ENCODE measurements at regions not wholly inside any gene's neighbourhood (a gene's known extent, or its start where the extent isn't known, plus 50 kb on each side); places are given as distances from the start of the nearest gene placed in this dataset.
"Not testable (repeated sequence)": the region's sequence is repeated elsewhere in the genome, so short reads cannot be mapped to it uniquely, and the experiment has no call there.

DNA sequence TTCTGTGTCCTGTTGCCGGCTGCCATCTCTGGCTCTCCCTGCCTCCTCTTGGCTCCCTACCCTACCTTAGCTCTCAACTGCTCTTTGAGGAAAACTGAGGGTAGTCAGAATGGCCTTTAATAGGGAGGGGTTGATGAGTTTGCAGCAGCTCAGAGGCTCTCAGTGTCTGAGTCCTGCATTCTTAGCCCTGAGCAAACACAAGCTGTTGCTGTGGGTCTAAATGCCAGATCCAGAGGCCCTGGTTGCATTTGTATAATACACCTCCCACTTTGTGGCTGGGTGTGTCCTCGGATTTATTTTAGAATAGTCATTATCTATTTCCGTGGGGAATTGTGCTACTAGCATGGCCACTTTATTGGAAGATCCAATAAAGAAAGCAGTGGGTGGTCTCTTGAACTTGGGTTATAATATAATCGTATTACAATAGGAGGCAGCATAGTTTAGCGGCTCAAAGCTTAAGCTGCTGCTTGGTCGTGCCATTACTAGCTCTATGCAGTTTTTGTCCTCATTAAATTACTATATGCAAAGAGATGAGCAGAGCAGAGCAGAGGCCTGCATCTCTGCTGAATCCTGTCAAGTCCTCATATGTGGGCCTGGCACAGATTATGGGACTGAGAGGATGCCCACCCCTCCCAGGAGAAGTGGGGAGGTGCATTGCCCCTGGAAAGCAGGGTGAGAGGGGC lies 175.5 kb downstream of the BCL2L11 start:
- TF ChIP-seq, protein P1, sequence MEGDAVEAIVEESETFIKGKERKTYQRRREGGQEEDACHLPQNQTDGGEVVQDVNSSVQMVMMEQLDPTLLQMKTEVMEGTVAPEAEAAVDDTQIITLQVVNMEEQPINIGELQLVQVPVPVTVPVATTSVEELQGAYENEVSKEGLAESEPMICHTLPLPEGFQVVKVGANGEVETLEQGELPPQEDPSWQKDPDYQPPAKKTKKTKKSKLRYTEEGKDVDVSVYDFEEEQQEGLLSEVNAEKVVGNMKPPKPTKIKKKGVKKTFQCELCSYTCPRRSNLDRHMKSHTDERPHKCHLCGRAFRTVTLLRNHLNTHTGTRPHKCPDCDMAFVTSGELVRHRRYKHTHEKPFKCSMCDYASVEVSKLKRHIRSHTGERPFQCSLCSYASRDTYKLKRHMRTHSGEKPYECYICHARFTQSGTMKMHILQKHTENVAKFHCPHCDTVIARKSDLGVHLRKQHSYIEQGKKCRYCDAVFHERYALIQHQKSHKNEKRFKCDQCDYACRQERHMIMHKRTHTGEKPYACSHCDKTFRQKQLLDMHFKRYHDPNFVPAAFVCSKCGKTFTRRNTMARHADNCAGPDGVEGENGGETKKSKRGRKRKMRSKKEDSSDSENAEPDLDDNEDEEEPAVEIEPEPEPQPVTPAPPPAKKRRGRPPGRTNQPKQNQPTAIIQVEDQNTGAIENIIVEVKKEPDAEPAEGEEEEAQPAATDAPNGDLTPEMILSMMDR (IDR thresholded peaks at IDR 0.05), result not testable (repeated sequence)
- not testable (repeated sequence) for TF ChIP-seq POLR2A (IDR thresholded peaks at IDR 0.05)

Measured in esophagus squamous epithelium (tissue), 4 donors.